K562 (cell line): ENCODE measurements at regions not wholly inside any gene's neighbourhood (a gene's known extent, or its start where the extent isn't known, plus 50 kb on each side); places are given as distances from the start of the nearest gene placed in this dataset.

Experiments used
- ATAC-seq: fragments of 200-7000 bp; cut with Tn5 transposase; 3 replicates; pipeline ENCODE4 v1.9.1; 2020; ENCODE audit warnings: moderate library complexity
- BruUV-seq: library from RNA; stranded (reverse); fragments of 400-500 nt; replicated peaks from 2 replicates; lab custom pipeline; 2021; lab: Mats Ljungman, UMichigan
- CTCF ChIA-PET: fragments of 300-600 bp; formaldehyde crosslinking; extraction: SDS; loops from one replicate; lab custom pipeline; 2021; ENCODE audit warnings: low intra/inter-chr PET ratio; lab: Yijun Ruan, JAX
- POLR2A ChIA-PET: fragments of 300-600, 350-650 bp; sonication (Branson Sonifier 250); formaldehyde crosslinking; extraction: SDS; loops from one replicate; lab custom pipeline; 2021; ENCODE audit warnings: antibody characterized with exemption, inconsistent platforms; lab: Yijun Ruan, JAX
- DNase-seq, 4 experiments: peaks; one replicate each; pipeline versions ENCODE4 v3.0.0 to v3.0.0-alpha.2; 2011 to 2018; ENCODE audit warnings: low spot score in 3 of 4, mixed read lengths in 3 of 4; ENCODE audit errors: extremely low read depth in 1 of 4
- FAIRE-seq: peaks from 2 replicates; lab custom pipeline; 2011; peaks lifted over from hg19 to GRCh38; lab: Jason Lieb, UNC
- H2AFZ ChIP-seq: 2 replicates; pipeline ENCODE4 v1.6.0; 2011; ENCODE audit warnings: low read depth, low read length, control low read depth, inconsistent platforms
- H3K27ac ChIP-seq: fragments of 200-600 bp; 3 replicates; pipeline ENCODE4 v1.8.0; 2011; ENCODE audit warnings: low read depth, mild to moderate bottlenecking, control low read depth, inconsistent platforms, low read length, moderate library complexity, mixed read lengths; ENCODE audit errors: extremely low read depth
- H3K27me3 ChIP-seq, 2 experiments: fragments of 300-600 bp in 1 of 2; 2 replicates in 1 of 2; 3 replicates in 1 of 2; pipeline versions ENCODE4 v1.6.0 to v1.8.0; 2011; ENCODE audit warnings: inconsistent platforms in 2 of 2, low read length in 2 of 2, mild to moderate bottlenecking in 1 of 2, mixed read lengths in 1 of 2, moderate library complexity in 1 of 2; ENCODE audit not compliant: control insufficient read depth in 2 of 2, insufficient read depth in 2 of 2
- H3K36me3 ChIP-seq: fragments of 300-600 bp; 3 replicates; pipeline ENCODE4 v1.8.0; 2011; ENCODE audit warnings: mild to moderate bottlenecking, low read length, inconsistent platforms; ENCODE audit not compliant: control insufficient read depth, insufficient read depth
- H3K4me1 ChIP-seq, 2 experiments: fragments of 200-600 bp in 1 of 2; replicated peaks in 1 of 2; 2 replicates in 1 of 2; 3 replicates in 1 of 2; pipeline versions ENCODE4 v1.5.1 to v1.8.0; 2011; ENCODE audit warnings: inconsistent platforms in 2 of 2, low read length in 2 of 2, mild to moderate bottlenecking in 1 of 2, mixed read lengths in 1 of 2, moderate library complexity in 1 of 2; ENCODE audit not compliant: control insufficient read depth in 2 of 2, insufficient read depth in 2 of 2
- H3K4me2 ChIP-seq: 2 replicates; pipeline ENCODE4 v1.6.1; 2011; ENCODE audit warnings: low read length, control low read depth, inconsistent platforms, mixed read lengths; ENCODE audit not compliant: insufficient read depth
- H3K4me3 ChIP-seq: fragments of 200-600 bp; sonication (generic), shearing (Covaris generic); 2 replicates; pipeline ENCODE4 v1.5.1; 2016; ENCODE audit warnings: control low read depth, inconsistent platforms
- H3K79me2 ChIP-seq: fragments of 200-600 bp; 3 replicates; pipeline ENCODE4 v1.8.0; 2011; ENCODE audit warnings: low read length, inconsistent platforms; ENCODE audit not compliant: control insufficient read depth, insufficient read depth
- H3K9ac ChIP-seq, 2 experiments: 2 replicates each; pipeline versions ENCODE4 v1.6.0 to v1.6.1; 2011; ENCODE audit warnings: low read depth in 2 of 2, low read length in 2 of 2, control low read depth in 1 of 2, inconsistent platforms in 1 of 2, mild to moderate bottlenecking in 1 of 2, mixed read lengths in 1 of 2; ENCODE audit not compliant: insufficient read depth in 1 of 2
- H3K9me1 ChIP-seq: one replicate; pipeline ENCODE4 v1.6.0; 2011; ENCODE audit warnings: inconsistent platforms, mild to moderate bottlenecking, low read length, moderate library complexity; ENCODE audit not compliant: control insufficient read depth, insufficient read depth
- H3K9me3 ChIP-seq: replicated peaks from 2 replicates; pipeline ENCODE4 v1.5.1; 2011; ENCODE audit warnings: low read depth, low read length, inconsistent platforms; ENCODE audit not compliant: control insufficient read depth, insufficient read depth
- H4K20me1 ChIP-seq: replicated peaks from 2 replicates; pipeline ENCODE4 v1.6.1; 2011; ENCODE audit warnings: low read length, inconsistent platforms, mixed read lengths; ENCODE audit not compliant: control insufficient read depth, insufficient read depth
- BACH1 ChIP-seq: fragments of 200-800 bp; sonication (Bioruptor generic); IDR thresholded peaks from 2 replicates; pipeline ENCODE4 v1.6.1; 2016; ENCODE audit warnings: missing genetic modification characterization, missing compliant biosample characterization
- FOXA3 ChIP-seq, 2 experiments: fragments of 450-650 bp in 1 of 2; sonication (generic) in 1 of 2; formaldehyde crosslinking; IDR thresholded peaks in 1 of 2; conservative IDR thresholded peaks in 1 of 2; 2 replicates each; pipeline versions ENCODE4 v1.4.0 to v1.8.0; 2020 to 2022; ENCODE audit warnings: mild to moderate bottlenecking in 2 of 2, missing genetic modification reagents in 1 of 2
- MAFK ChIP-seq: IDR thresholded peaks from 2 replicates; pipeline ENCODE4 v1.6.1; 2011; ENCODE audit warnings: low read length, improper control_type of control experiment
- NCOA2 ChIP-seq, 2 experiments: fragments of 450-650 bp; IDR thresholded peaks; 2 replicates each; pipeline ENCODE4 v1.6.1; 2018; ENCODE audit warnings: mild to moderate bottlenecking in 2 of 2, moderate library complexity in 1 of 2; ENCODE audit not compliant: partially characterized antibody in 2 of 2
- NFATC3 ChIP-seq: fragments of 450-650 bp; IDR thresholded peaks from 2 replicates; pipeline ENCODE4 v1.6.1; 2017; ENCODE audit warnings: mild to moderate bottlenecking
- RERE ChIP-seq: sonication (generic); formaldehyde crosslinking; IDR thresholded peaks from 2 replicates; pipeline ENCODE4 v1.8.0; 2023; ENCODE audit warnings: missing genetic modification reagents, mild to moderate bottlenecking, borderline replicate concordance
- THAP7 ChIP-seq: fragments of 250-450 bp; sonication (Bioruptor Pico); IDR thresholded peaks from 2 replicates; pipeline ENCODE4 v1.5.0; 2021
- ZBTB43 ChIP-seq: sonication (generic); formaldehyde crosslinking; IDR thresholded peaks from 2 replicates; pipeline ENCODE4 v1.8.0; 2023; ENCODE audit warnings: mild to moderate bottlenecking, missing genetic modification reagents
- ZC3H11A ChIP-seq: IDR thresholded peaks from 2 replicates; pipeline ENCODE4 v1.6.1; 2012; ENCODE audit warnings: low read depth, low read length, improper control_type of control experiment
- ZNF395 ChIP-seq: fragments of 200-800 bp; sonication (Bioruptor generic); IDR thresholded peaks from 2 replicates; pipeline ENCODE4 v1.6.1; 2017; ENCODE audit warnings: missing genetic modification characterization, missing compliant biosample characterization
- ZNF511 ChIP-seq: sonication (generic); formaldehyde crosslinking; IDR thresholded peaks from 2 replicates; pipeline ENCODE4 v1.8.0; 2022; ENCODE audit warnings: mild to moderate bottlenecking, missing genetic modification reagents
- ZNF644 ChIP-seq: fragments of 200-800 bp; sonication (Bioruptor generic); IDR thresholded peaks from 2 replicates; pipeline ENCODE4 v1.6.1; 2016; ENCODE audit warnings: low read depth, missing genetic modification characterization, missing compliant biosample characterization
- WGBS: fragments of 100-300 bp; shearing (Covaris generic); methylation state at CpG from one replicate; pipeline ENCODE4 v1.1.6; 2016; ENCODE audit warnings: low coverage, mixed read lengths; ENCODE audit not compliant: insufficient coverage; ENCODE audit errors: missing lambda C conversion rate; 5-methylcytosine and 5-hydroxymethylcytosine counted together
- in situ Hi-C: fragments of 300-500 bp; cut with MboI; formaldehyde crosslinking; loops from 4 replicates; pipeline ENCODE4 v1.15.0; 2018; ENCODE audit warnings: inconsistent platforms, mixed read lengths
- intact Hi-C: fragments of 100-400 bp; cut with micrococcal nuclease; formaldehyde crosslinking; loops from 2 replicates; pipeline ENCODE4 v1.14.2; 2022

GRCh38 chr18:5632041-5632440 lies 88.2 kb upstream of the EPB41L3 start:
- CTCF ChIA-PET, result no interaction called here
- Histone ChIP-seq H3K27ac (no peak overlapping the region), H3K27me3 (no peaks in the 10 kb centered on the region), H3K36me3 (no peaks in the 10 kb centered on the region), H3K79me2 (no peaks in the 10 kb centered on the region), H3K4me3 (no peak overlapping the region), H2AFZ (no peak overlapping the region), H3K9me3 (no peaks in the 10 kb centered on the region), H3K9me1 (no peaks in the 10 kb centered on the region), H3K9ac (no peak overlapping the region), H3K4me1 (peaks cover 0 to 16% of the 10 kb centered on the region in 2 experiments; a peak in 2 of 5 replicates), H4K20me1 (no peaks in the 10 kb centered on the region), H3K4me2 (no peak overlapping the region)
- 0% methylated on average over 3 of the region's 3 CpGs for whole genome bisulfite sequencing
- no TSS peak for BruUV-seq
- FAIRE-seq, result no peak
- no peak for ATAC-seq
- no peak for DNase-seq
- POLR2A ChIA-PET, result interaction anchor here (0.6 kb wide), 1 partner anchor 1463 kb away, joined by 3 read pairs; no protein-coding TSS in a partner anchor
- in situ Hi-C loops (no loop called here), intact Hi-C loops (no loop called here)
- TF ChIP-seq ZNF644, result no peak
- TF ChIP-seq FOXA3 (CRISPR knock-in tag; conservative IDR thresholded peaks at IDR 0.05 in 1 of 2, IDR thresholded peaks at IDR 0.05 in 1 of 2), result no peak
- TF ChIP-seq MAFK, result no peak
- TF ChIP-seq ZNF511 (CRISPR knock-in tag), result no peak
- TF ChIP-seq ZNF395 (CRISPR knock-in tag), result no peak
- no peak for TF ChIP-seq NFATC3
- TF ChIP-seq ZC3H11A, result no peak
- no peak for TF ChIP-seq THAP7 (CRISPR knock-in tag)
- TF ChIP-seq ZBTB43 (CRISPR knock-in tag), result no peak
- no peak for TF ChIP-seq NCOA2 (IDR thresholded peaks at IDR 0.05; ENCODE audit: partially characterized antibody in 2 of 2)
- TF ChIP-seq RERE (CRISPR knock-in tag), result no peak
- TF ChIP-seq BACH1 (tag), result no peak
